ENCODE measurements at regions not wholly inside any gene's neighbourhood (a gene's known extent, or its start where the extent isn't known, plus 50 kb on each side); places are given as distances from the start of the nearest gene placed in this dataset.

- no peak overlapping the region for H3K4me3 ChIP-seq (ENCODE audit: low read depth, low read length)
- no peak for TF ChIP-seq CTCF (IDR thresholded peaks at IDR 0.05; ENCODE audit: insufficient read depth, low read depth, low read length)
- no peak for DNase-seq (ENCODE audit: low read depth)
Observed at GRCh38 chr4:27888505-27888904, 1027.9 kb downstream of the STIM2 start.

- TF ChIP-seq CTCF (IDR thresholded peaks at IDR 0.05; ENCODE audit: insufficient read depth, low read depth, low read length), result no peak
- DNase-seq (ENCODE audit: low read depth), result no peak
Observed at GRCh38 chr4:27894951-27895350, 1034.3 kb downstream of the STIM2 start.

GRCh38 chr4:27908356-27908755, 1047.7 kb downstream of the STIM2 start:
- H3K4me3 ChIP-seq (ENCODE audit: low read depth, low read length), result no peak overlapping the region
- DNase-seq (ENCODE audit: low read depth), result no peak
- no peak for TF ChIP-seq CTCF (IDR thresholded peaks at IDR 0.05; ENCODE audit: insufficient read depth, low read depth, low read length)

More at GRCh38 chr4:27894951-27895350, 1034.3 kb downstream of the STIM2 start:
- H3K4me3 ChIP-seq (ENCODE audit: low read depth, low read length), result no peak overlapping the region

- DNase-seq (ENCODE audit: low read depth), result no peak
- no peak for TF ChIP-seq CTCF (IDR thresholded peaks at IDR 0.05; ENCODE audit: insufficient read depth, low read depth, low read length)
- H3K4me3 ChIP-seq (ENCODE audit: low read depth, low read length), result no peak overlapping the region
Observed at GRCh38 chr4:27910227-27910626, 1049.6 kb downstream of the STIM2 start.

GRCh38 chr4:27911047-27911446, 1050.4 kb downstream of the STIM2 start:
- TF ChIP-seq CTCF (IDR thresholded peaks at IDR 0.05; ENCODE audit: insufficient read depth, low read depth, low read length), result no peak
- DNase-seq (ENCODE audit: low read depth), result no peak
- H3K4me3 ChIP-seq (ENCODE audit: low read depth, low read length), result no peak overlapping the region

GRCh38 chr4:27913738-27914137, 1053.1 kb downstream of the STIM2 start:
- no peak overlapping the region for H3K4me3 ChIP-seq (ENCODE audit: low read depth, low read length)
- DNase-seq (ENCODE audit: low read depth), result no peak
- no peak for TF ChIP-seq CTCF (IDR thresholded peaks at IDR 0.05; ENCODE audit: insufficient read depth, low read depth, low read length)

GRCh38 chr4:27915822-27916221, 1055.2 kb downstream of the STIM2 start:
- no peak overlapping the region for H3K4me3 ChIP-seq (ENCODE audit: low read depth, low read length)
- TF ChIP-seq CTCF (IDR thresholded peaks at IDR 0.05; ENCODE audit: insufficient read depth, low read depth, low read length), result no peak
- DNase-seq (ENCODE audit: low read depth), result no peak
